ENCODE measurements at regions not wholly inside any gene's neighbourhood (a gene's known extent, or its start where the extent isn't known, plus 50 kb on each side); places are given as distances from the start of the nearest gene placed in this dataset.

GRCh38 chr13:78862446-78862845 is 203.5 kb upstream of the OBI1 start:
- H3K9ac ChIP-seq (ENCODE audit: low read depth, low read length, poor library complexity, severe bottlenecking) = no peak overlapping the region
- no peak for TF ChIP-seq EZH2phosphoT487 (IDR thresholded peaks at IDR 0.05; ENCODE audit: borderline replicate concordance)
- TF ChIP-seq CTCF (conservative IDR thresholded peaks at IDR 0.05; ENCODE audit: low read length) = no peak
- no peaks in the 10 kb centered on the region for H4K20me1 ChIP-seq (ENCODE audit: insufficient read depth, low read length, poor library complexity, severe bottlenecking)
- no peak overlapping the region for H3K4me3 ChIP-seq (ENCODE audit: low read length, poor library complexity, severe bottlenecking)
- H3K9me3 ChIP-seq (ENCODE audit: insufficient read depth, low read depth, low read length) = no peaks in the 10 kb centered on the region
- no peaks in the 10 kb centered on the region for H3F3A ChIP-seq (ENCODE audit: low read depth)
- H3K79me2 ChIP-seq (ENCODE audit: insufficient read depth, low read length) = no peaks in the 10 kb centered on the region
- H3K4me2 ChIP-seq (ENCODE audit: low read depth, low read length, poor library complexity, severe bottlenecking) = no peak overlapping the region
- no peaks in the 10 kb centered on the region for H3K9me2 ChIP-seq (replicated peaks; ENCODE audit: low read depth, low read length)
- H3K27me3 ChIP-seq (ENCODE audit: insufficient read depth, low read length, poor library complexity, severe bottlenecking) = no peaks in the 10 kb centered on the region
- H3K36me3 ChIP-seq (ENCODE audit: insufficient read depth, low read length) = no peaks in the 10 kb centered on the region
- H3K4me1 ChIP-seq (ENCODE audit: insufficient read depth, low read length, poor library complexity, severe bottlenecking) = no peaks in the 10 kb centered on the region
- no peak overlapping the region for H2AFZ ChIP-seq (ENCODE audit: low read length)

- Histone ChIP-seq H3K9me3 (ENCODE audit: insufficient read depth, low read depth, low read length) (peaks cover 6% of the 10 kb centered on the region), H3F3A (ENCODE audit: low read depth) (no peaks in the 10 kb centered on the region), H3K4me3 (ENCODE audit: low read length, poor library complexity, severe bottlenecking) (no peak overlapping the region), H3K79me2 (ENCODE audit: insufficient read depth, low read length) (no peaks in the 10 kb centered on the region), H3K9me2 (replicated peaks; ENCODE audit: low read depth, low read length) (no peaks in the 10 kb centered on the region), H3K9ac (ENCODE audit: low read depth, low read length, poor library complexity, severe bottlenecking) (no peak overlapping the region), H3K27me3 (ENCODE audit: insufficient read depth, low read length, poor library complexity, severe bottlenecking) (no peaks in the 10 kb centered on the region), H3K36me3 (ENCODE audit: insufficient read depth, low read length) (no peaks in the 10 kb centered on the region), H3K4me1 (ENCODE audit: insufficient read depth, low read length, poor library complexity, severe bottlenecking) (no peaks in the 10 kb centered on the region), H4K20me1 (ENCODE audit: insufficient read depth, low read length, poor library complexity, severe bottlenecking) (no peaks in the 10 kb centered on the region), H2AFZ (ENCODE audit: low read length) (no peak overlapping the region), H3K4me2 (ENCODE audit: low read depth, low read length, poor library complexity, severe bottlenecking) (no peak overlapping the region)
- no peak for TF ChIP-seq EZH2phosphoT487 (IDR thresholded peaks at IDR 0.05; ENCODE audit: borderline replicate concordance)
- no peak for TF ChIP-seq CTCF (conservative IDR thresholded peaks at IDR 0.05; ENCODE audit: low read length)
Observed at GRCh38 chr13:78852709-78853108, 193.8 kb upstream of the OBI1 start.

- Histone ChIP-seq H3K27me3 (ENCODE audit: insufficient read depth, low read length, poor library complexity, severe bottlenecking) (no peaks in the 10 kb centered on the region), H3K9me2 (replicated peaks; ENCODE audit: low read depth, low read length) (no peaks in the 10 kb centered on the region), H2AFZ (ENCODE audit: low read length) (no peak overlapping the region), H3K36me3 (ENCODE audit: insufficient read depth, low read length) (no peaks in the 10 kb centered on the region), H3K79me2 (ENCODE audit: insufficient read depth, low read length) (no peaks in the 10 kb centered on the region), H3K9ac (ENCODE audit: low read depth, low read length, poor library complexity, severe bottlenecking) (no peak overlapping the region), H3F3A (ENCODE audit: low read depth) (no peaks in the 10 kb centered on the region), H3K4me2 (ENCODE audit: low read depth, low read length, poor library complexity, severe bottlenecking) (no peak overlapping the region), H3K4me3 (ENCODE audit: low read length, poor library complexity, severe bottlenecking) (no peak overlapping the region), H4K20me1 (ENCODE audit: insufficient read depth, low read length, poor library complexity, severe bottlenecking) (no peaks in the 10 kb centered on the region), H3K4me1 (ENCODE audit: insufficient read depth, low read length, poor library complexity, severe bottlenecking) (peaks cover 4% of the 10 kb centered on the region), H3K9me3 (ENCODE audit: insufficient read depth, low read depth, low read length) (no peaks in the 10 kb centered on the region)
- TF ChIP-seq CTCF (conservative IDR thresholded peaks at IDR 0.05; ENCODE audit: low read length) = no peak
- TF ChIP-seq EZH2phosphoT487 (IDR thresholded peaks at IDR 0.05; ENCODE audit: borderline replicate concordance) = no peak
Observed at GRCh38 chr13:78845656-78846365, 186.9 kb upstream of the OBI1 start.
